Mesenchymal stem cell (in vitro differentiated cells and primary cell): ENCODE measurements at regions not wholly inside any gene's neighbourhood (a gene's known extent, or its start where the extent isn't known, plus 50 kb on each side); places are given as distances from the start of the nearest gene placed in this dataset.

Experiments
- DNase-seq: peaks from one replicate; pipeline ENCODE4 v3.0.0-alpha.2; 2013
- H2AFZ ChIP-seq: one replicate; pipeline ENCODE4 v1.6.1; 2013; ENCODE audit warnings: low read depth, mild to moderate bottlenecking, control low read depth, inconsistent platforms, low read length, moderate library complexity
- H2AK5ac ChIP-seq: 2 replicates; pipeline ENCODE4 v1.6.1; 2013; ENCODE audit warnings: low read length, moderate library complexity, mild to moderate bottlenecking, inconsistent platforms; ENCODE audit not compliant: severe bottlenecking
- H2BK120ac ChIP-seq: one replicate; pipeline ENCODE4 v1.6.1; 2013; ENCODE audit warnings: low read depth, mild to moderate bottlenecking, inconsistent platforms, low read length, moderate library complexity
- H2BK12ac ChIP-seq, 2 experiments: one replicate each; pipeline ENCODE4 v1.6.1; 2013; ENCODE audit warnings: inconsistent platforms in 2 of 2, low read length in 2 of 2, mild to moderate bottlenecking in 2 of 2, moderate library complexity in 2 of 2, control low read depth in 1 of 2
- H2BK15ac ChIP-seq: one replicate; pipeline ENCODE4 v1.6.1; 2013; ENCODE audit warnings: mild to moderate bottlenecking, low read depth, inconsistent platforms; ENCODE audit not compliant: poor library complexity, severe bottlenecking
- H2BK5ac ChIP-seq: 2 replicates; pipeline ENCODE4 v1.6.1; 2013; ENCODE audit warnings: low read depth, mild to moderate bottlenecking, low read length, control low read depth, inconsistent platforms; ENCODE audit not compliant: poor library complexity, severe bottlenecking
- H3K14ac ChIP-seq, 2 experiments: one replicate each; pipeline ENCODE4 v1.6.1; 2013; ENCODE audit warnings: inconsistent platforms in 2 of 2, low read length in 2 of 2, control low read depth in 1 of 2, mild to moderate bottlenecking in 1 of 2, moderate library complexity in 1 of 2
- H3K18ac ChIP-seq, 2 experiments: one replicate each; pipeline ENCODE4 v1.6.1; 2013; ENCODE audit warnings: inconsistent platforms in 2 of 2, low read length in 2 of 2, control low read depth in 1 of 2, low read depth in 1 of 2, mild to moderate bottlenecking in 1 of 2
- H3K23ac ChIP-seq, 2 experiments: one replicate each; pipeline ENCODE4 v1.6.1; 2013; ENCODE audit warnings: inconsistent platforms in 2 of 2, low read length in 2 of 2, mild to moderate bottlenecking in 2 of 2, moderate library complexity in 2 of 2, control low read depth in 1 of 2
- H3K27ac ChIP-seq: 2 replicates; pipeline ENCODE4 v1.5.1; 2013; ENCODE audit warnings: mild to moderate bottlenecking, moderate library complexity, low read length, control low read depth, inconsistent platforms; ENCODE audit not compliant: poor library complexity, severe bottlenecking
- H3K27me3 ChIP-seq, 2 experiments: 2 replicates each; pipeline versions ENCODE4 v1.6.1 to v1.7.0; 2013; ENCODE audit warnings: low read length in 2 of 2, mild to moderate bottlenecking in 2 of 2, moderate library complexity in 2 of 2, control low read depth in 1 of 2, inconsistent platforms in 1 of 2; ENCODE audit not compliant: control insufficient read depth in 1 of 2, insufficient read depth in 1 of 2
- H3K36me3 ChIP-seq, 2 experiments: 2 replicates each; pipeline versions ENCODE4 v1.6.1 to v1.7.0; 2013; ENCODE audit warnings: low read length in 2 of 2, control low read depth in 1 of 2, inconsistent platforms in 1 of 2, low read depth in 1 of 2, mild to moderate bottlenecking in 1 of 2; ENCODE audit not compliant: insufficient read depth in 2 of 2, control insufficient read depth in 1 of 2
- H3K4ac ChIP-seq, 2 experiments: one replicate each; pipeline ENCODE4 v1.6.1; 2013; ENCODE audit warnings: inconsistent platforms in 2 of 2, low read length in 2 of 2, mild to moderate bottlenecking in 2 of 2, moderate library complexity in 2 of 2, control low read depth in 1 of 2, low read depth in 1 of 2
- H3K4me1 ChIP-seq: 2 replicates; pipeline ENCODE4 v1.6.1; 2013; ENCODE audit warnings: low read depth, low read length, control low read depth; ENCODE audit not compliant: control insufficient read depth, insufficient read depth
- H3K4me2 ChIP-seq: 2 replicates; pipeline ENCODE4 v1.6.1; 2013; ENCODE audit warnings: low read length, mild to moderate bottlenecking, inconsistent platforms; ENCODE audit not compliant: poor library complexity, severe bottlenecking
- H3K4me3 ChIP-seq, 2 experiments: 2 replicates each; pipeline versions ENCODE4 v1.5.1 to v1.7.0; 2013; ENCODE audit warnings: low read length in 2 of 2, mild to moderate bottlenecking in 2 of 2, control low read depth in 1 of 2, low read depth in 1 of 2; ENCODE audit not compliant: insufficient read depth in 1 of 2
- H3K79me1 ChIP-seq: replicated peaks from 2 replicates; pipeline ENCODE4 v1.6.1; 2013; ENCODE audit warnings: mild to moderate bottlenecking, control low read depth, low read length, inconsistent platforms; ENCODE audit not compliant: poor library complexity, severe bottlenecking
- H3K9ac ChIP-seq: 2 replicates; pipeline ENCODE4 v1.7.0; 2013; ENCODE audit warnings: mild to moderate bottlenecking, low read length, moderate library complexity
- H3K9me3 ChIP-seq: 2 replicates; pipeline ENCODE4 v1.7.0; 2013; ENCODE audit warnings: mild to moderate bottlenecking, low read length; ENCODE audit not compliant: control insufficient read depth
- H4K8ac ChIP-seq: one replicate; pipeline ENCODE4 v1.6.1; 2013; ENCODE audit warnings: inconsistent platforms, mild to moderate bottlenecking, low read length, moderate library complexity
- H4K91ac ChIP-seq: one replicate; pipeline ENCODE4 v1.6.1; 2013; ENCODE audit warnings: mild to moderate bottlenecking, low read length, inconsistent platforms
- WGBS: methylation state at CpG from one replicate; pipeline ENCODE4 v1.1.7; 2013; ENCODE audit warnings: mixed read lengths; 5-methylcytosine and 5-hydroxymethylcytosine counted together

GRCh38 chr7:131836733-131837132 lies 280.3 kb upstream of the PODXL start:
- no peak overlapping the region for H3K23ac ChIP-seq
- H3K18ac ChIP-seq, result no peak overlapping the region
- no peaks in the 10 kb centered on the region for H3K4me1 ChIP-seq
- no peak overlapping the region for H2AFZ ChIP-seq
- H2BK5ac ChIP-seq, result no peak overlapping the region
- no peak overlapping the region for H3K4ac ChIP-seq
- H3K4me2 ChIP-seq, result no peak overlapping the region
- no peak overlapping the region for H4K8ac ChIP-seq
- H3K27me3 ChIP-seq, result peaks cover 0 to 90% of the 10 kb centered on the region in 2 experiments
- no peaks in the 10 kb centered on the region for H3K79me1 ChIP-seq
- no peak overlapping the region for H3K27ac ChIP-seq
- no peaks in the 10 kb centered on the region for H3K9me3 ChIP-seq
- H3K9ac ChIP-seq, result no peak overlapping the region
- no peak overlapping the region for H2BK120ac ChIP-seq
- H2AK5ac ChIP-seq, result no peak overlapping the region
- no peak for DNase-seq
- H3K14ac ChIP-seq, result no peak overlapping the region
- H4K91ac ChIP-seq, result no peak overlapping the region
- no peak overlapping the region for H2BK12ac ChIP-seq
- no peak overlapping the region for H2BK15ac ChIP-seq
- WGBS, result 48% methylated on average over 2 of the region's 2 CpGs
- H3K4me3 ChIP-seq, result no peak overlapping the region
- H3K36me3 ChIP-seq, result no peaks in the 10 kb centered on the region

DNA sequence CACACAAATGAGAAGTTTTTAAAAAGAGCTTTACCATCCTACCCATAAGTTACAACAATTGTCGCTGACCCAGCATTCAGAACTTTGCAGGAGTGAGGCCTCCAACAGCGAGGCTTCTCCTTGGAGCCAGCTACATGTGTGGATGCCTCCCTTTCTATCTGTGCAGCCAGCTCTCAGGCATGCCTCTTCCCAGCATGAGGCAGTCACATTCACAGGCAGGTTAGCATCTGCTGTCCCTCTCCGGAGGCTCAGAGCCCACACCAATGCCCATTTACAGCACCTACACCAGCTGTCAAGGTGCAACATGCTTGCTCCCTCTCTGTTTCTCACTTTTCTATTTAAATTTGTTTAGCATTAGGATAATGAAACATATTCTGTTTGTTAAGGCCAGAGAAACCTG lies 278.7 kb upstream of the PODXL start:
- Histone ChIP-seq H4K8ac (no peak overlapping the region), H3K79me1 (no peaks in the 10 kb centered on the region), H2BK120ac (no peak overlapping the region), H2BK15ac (no peak overlapping the region), H3K4ac (no peak overlapping the region), H3K9ac (no peak overlapping the region), H3K36me3 (no peaks in the 10 kb centered on the region), H3K9me3 (no peaks in the 10 kb centered on the region), H3K4me3 (no peak overlapping the region), H2BK12ac (no peak overlapping the region), H3K14ac (no peak overlapping the region), H2AK5ac (no peak overlapping the region), H2AFZ (no peak overlapping the region), H3K23ac (no peak overlapping the region), H3K4me2 (no peak overlapping the region), H2BK5ac (no peak overlapping the region), H3K4me1 (no peaks in the 10 kb centered on the region), H3K27ac (no peak overlapping the region), H3K27me3 (peaks cover 1 to 90% of the 10 kb centered on the region in 2 experiments), H3K18ac (no peak overlapping the region), H4K91ac (no peak overlapping the region)
- DNase-seq, result no peak
- 61% methylated on average over 3 of the region's 3 CpGs for WGBS

- H3K4ac ChIP-seq, result no peak overlapping the region
- H2BK5ac ChIP-seq, result no peak overlapping the region
- no peak overlapping the region for H3K18ac ChIP-seq
- H3K14ac ChIP-seq, result no peak overlapping the region
- H3K79me1 ChIP-seq, result no peaks in the 10 kb centered on the region
- H2BK12ac ChIP-seq, result no peak overlapping the region
- H2BK15ac ChIP-seq, result no peak overlapping the region
- H3K9ac ChIP-seq, result no peak overlapping the region
- H3K36me3 ChIP-seq, result no peaks in the 10 kb centered on the region
- no peaks in the 10 kb centered on the region for H3K4me1 ChIP-seq
- no peak overlapping the region for H2BK120ac ChIP-seq
- no peak overlapping the region for H3K23ac ChIP-seq
- H3K4me2 ChIP-seq, result no peak overlapping the region
- WGBS, result 85% methylated on average over 10 of the region's 11 CpGs
- H2AK5ac ChIP-seq, result no peak overlapping the region
- no peak overlapping the region for H2AFZ ChIP-seq
- no peaks in the 10 kb centered on the region for H3K9me3 ChIP-seq
- no peak overlapping the region for H4K91ac ChIP-seq
- no peak overlapping the region for H3K27ac ChIP-seq
- no peak overlapping the region for H3K4me3 ChIP-seq
- DNase-seq, result no peak
- H3K27me3 ChIP-seq, result peaks cover 4 to 84% of the 10 kb centered on the region in 2 experiments
- H4K8ac ChIP-seq, result no peak overlapping the region
These were observed 274.3 kb upstream of the PODXL start for GRCh38 chr7:131830681-131831080.

GRCh38 chr7:131829947-131830558 lies 273.6 kb upstream of the PODXL start:
- Histone ChIP-seq H3K9me3 (no peaks in the 10 kb centered on the region), H2BK5ac (no peak overlapping the region), H2AK5ac (no peak overlapping the region), H3K27ac (no peak overlapping the region), H3K4ac (no peak overlapping the region), H3K4me2 (no peak overlapping the region), H3K36me3 (no peaks in the 10 kb centered on the region), H3K79me1 (no peaks in the 10 kb centered on the region), H4K91ac (no peak overlapping the region), H3K4me1 (no peaks in the 10 kb centered on the region), H3K27me3 (peaks cover 4 to 78% of the 10 kb centered on the region in 2 experiments), H3K4me3 (no peak overlapping the region), H3K14ac (no peak overlapping the region), H2BK120ac (no peak overlapping the region), H2BK15ac (no peak overlapping the region), H4K8ac (no peak overlapping the region), H3K9ac (no peak overlapping the region), H3K23ac (no peak overlapping the region), H3K18ac (no peak overlapping the region), H2AFZ (no peak overlapping the region), H2BK12ac (no peak overlapping the region)
- WGBS, result 19% methylated on average over 18 of the region's 18 CpGs
- DNase-seq, result no peak
